Ovary (tissue), 3 donors: ENCODE measurements at regions not wholly inside any gene's neighbourhood (a gene's known extent, or its start where the extent isn't known, plus 50 kb on each side); places are given as distances from the start of the nearest gene placed in this dataset.

Source experiments
- EP300 ChIP-seq: sonication (generic); formaldehyde crosslinking; IDR thresholded peaks from one replicate; pipeline ENCODE4 v1.6.1; 2017; ENCODE audit warnings: antibody characterized with exemption
- POLR2A ChIP-seq: fragments of 450-650 bp; IDR thresholded peaks from one replicate; pipeline ENCODE4 v1.6.1; 2017; ENCODE audit warnings: antibody characterized with exemption, mild to moderate bottlenecking, moderate library complexity
- TF ChIP-seq, protein P1 (sequence below), 3 donors: fragments of 450-650 bp in 2 of 3; fragments of 200-600 bp in 1 of 3; IDR thresholded peaks; one replicate each; pipeline versions ENCODE4 v1.5.1 to v1.8.0; 2016 to 2022; ENCODE audit warnings: antibody characterized with exemption in 3 of 3, mild to moderate bottlenecking in 1 of 3
- donor health status: DM: no; HTN: no; CAD: no.

DNA sequence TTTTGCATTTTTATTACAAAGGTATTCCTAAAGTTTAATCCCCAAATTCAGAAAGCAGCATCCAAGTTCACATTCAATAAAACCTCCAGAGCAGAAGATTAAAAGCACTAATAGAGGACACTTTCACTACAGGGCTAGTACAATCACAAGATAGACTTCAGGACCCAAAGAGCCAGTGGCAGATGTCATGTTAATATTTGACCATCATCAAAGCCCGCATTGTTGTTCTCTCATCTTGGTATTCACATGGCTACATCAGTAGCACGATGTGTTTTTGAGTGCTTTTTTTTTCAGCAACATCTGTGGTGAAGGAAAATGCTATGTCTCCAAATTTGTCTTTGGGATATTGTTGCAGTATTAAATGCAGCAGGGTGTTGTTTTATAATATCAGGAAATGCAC, 134.3 kb downstream of the ARL4A start:
- TF ChIP-seq POLR2A, result no peak
- TF ChIP-seq, protein P1, sequence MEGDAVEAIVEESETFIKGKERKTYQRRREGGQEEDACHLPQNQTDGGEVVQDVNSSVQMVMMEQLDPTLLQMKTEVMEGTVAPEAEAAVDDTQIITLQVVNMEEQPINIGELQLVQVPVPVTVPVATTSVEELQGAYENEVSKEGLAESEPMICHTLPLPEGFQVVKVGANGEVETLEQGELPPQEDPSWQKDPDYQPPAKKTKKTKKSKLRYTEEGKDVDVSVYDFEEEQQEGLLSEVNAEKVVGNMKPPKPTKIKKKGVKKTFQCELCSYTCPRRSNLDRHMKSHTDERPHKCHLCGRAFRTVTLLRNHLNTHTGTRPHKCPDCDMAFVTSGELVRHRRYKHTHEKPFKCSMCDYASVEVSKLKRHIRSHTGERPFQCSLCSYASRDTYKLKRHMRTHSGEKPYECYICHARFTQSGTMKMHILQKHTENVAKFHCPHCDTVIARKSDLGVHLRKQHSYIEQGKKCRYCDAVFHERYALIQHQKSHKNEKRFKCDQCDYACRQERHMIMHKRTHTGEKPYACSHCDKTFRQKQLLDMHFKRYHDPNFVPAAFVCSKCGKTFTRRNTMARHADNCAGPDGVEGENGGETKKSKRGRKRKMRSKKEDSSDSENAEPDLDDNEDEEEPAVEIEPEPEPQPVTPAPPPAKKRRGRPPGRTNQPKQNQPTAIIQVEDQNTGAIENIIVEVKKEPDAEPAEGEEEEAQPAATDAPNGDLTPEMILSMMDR (IDR thresholded peaks at IDR 0.05), result no peak
- TF ChIP-seq EP300, result no peak
